Adipocyte (in vitro differentiated cells): ENCODE measurements at regions not wholly inside any gene's neighbourhood (a gene's known extent, or its start where the extent isn't known, plus 50 kb on each side); places are given as distances from the start of the nearest gene placed in this dataset.

Experiments used
- DNase-seq: peaks from one replicate; pipeline ENCODE4 v3.0.0-alpha.2; 2015; ENCODE audit warnings: low read depth
- H3K27me3 ChIP-seq: replicated peaks from 2 replicates; pipeline ENCODE4 v1.7.0; 2013; ENCODE audit warnings: mild to moderate bottlenecking, low read length, moderate library complexity; ENCODE audit not compliant: control insufficient read depth, insufficient read depth
- H3K36me3 ChIP-seq: 2 replicates; pipeline ENCODE4 v1.7.0; 2013; ENCODE audit warnings: low read length, mild to moderate bottlenecking, moderate library complexity; ENCODE audit not compliant: control insufficient read depth, insufficient read depth, severe bottlenecking
- H3K4me1 ChIP-seq: 2 replicates; pipeline ENCODE4 v1.7.0; 2013; ENCODE audit warnings: mild to moderate bottlenecking, low read length, moderate library complexity; ENCODE audit not compliant: control insufficient read depth, insufficient read depth
- H3K4me3 ChIP-seq: 2 replicates; pipeline ENCODE4 v1.7.0; 2013; ENCODE audit warnings: mild to moderate bottlenecking, low read length, moderate library complexity
- H3K9ac ChIP-seq: 2 replicates; pipeline ENCODE4 v1.7.0; 2013; ENCODE audit warnings: mild to moderate bottlenecking, low read length, moderate library complexity
- H3K9me3 ChIP-seq: 2 replicates; pipeline ENCODE4 v1.7.0; 2013; ENCODE audit warnings: mild to moderate bottlenecking, low read length, moderate library complexity; ENCODE audit not compliant: control insufficient read depth

GRCh38 chr2:19484736-19485135 is 126.3 kb upstream of the OSR1 start:
- Histone ChIP-seq H3K9me3 (no peaks in the 10 kb centered on the region), H3K9ac (no peak overlapping the region), H3K27me3 (no peaks in the 10 kb centered on the region), H3K4me1 (peaks cover 6% of the 10 kb centered on the region), H3K36me3 (no peaks in the 10 kb centered on the region), H3K4me3 (no peak overlapping the region)
- DNase-seq, result no peak

- H3K9ac ChIP-seq, result no peak overlapping the region
- DNase-seq, result no peak
Observed at GRCh38 chr2:19480673-19481072, 122.2 kb upstream of the OSR1 start.

GRCh38 chr2:19479666-19480065 is 121.2 kb upstream of the OSR1 start:
- Histone ChIP-seq H3K4me3 (no peak overlapping the region), H3K9me3 (no peaks in the 10 kb centered on the region), H3K4me1 (peaks cover 2% of the 10 kb centered on the region), H3K9ac (no peak overlapping the region), H3K36me3 (no peaks in the 10 kb centered on the region), H3K27me3 (no peaks in the 10 kb centered on the region)
- no peak for DNase-seq

More at GRCh38 chr2:19480673-19481072, 122.2 kb upstream of the OSR1 start:
- Histone ChIP-seq H3K27me3 (no peaks in the 10 kb centered on the region), H3K36me3 (no peaks in the 10 kb centered on the region), H3K4me3 (no peak overlapping the region), H3K4me1 (no peaks in the 10 kb centered on the region), H3K9me3 (no peaks in the 10 kb centered on the region)

- no peak for DNase-seq
- H3K36me3 ChIP-seq, result no peaks in the 10 kb centered on the region
- H3K4me3 ChIP-seq, result no peak overlapping the region
- peaks cover 11% of the 10 kb centered on the region for H3K4me1 ChIP-seq
- no peak overlapping the region for H3K9ac ChIP-seq
- H3K9me3 ChIP-seq, result no peaks in the 10 kb centered on the region
- H3K27me3 ChIP-seq, result no peaks in the 10 kb centered on the region
Observed at GRCh38 chr2:19478409-19478808, 120.0 kb upstream of the OSR1 start.

- Histone ChIP-seq H3K9ac (no peak overlapping the region), H3K9me3 (no peaks in the 10 kb centered on the region), H3K27me3 (no peaks in the 10 kb centered on the region), H3K36me3 (no peaks in the 10 kb centered on the region), H3K4me3 (no peak overlapping the region), H3K4me1 (peaks cover 11% of the 10 kb centered on the region)
- no peak for DNase-seq
Observed at GRCh38 chr2:19476327-19476726, 117.9 kb upstream of the OSR1 start.

GRCh38 chr2:19474128-19474527 is 115.7 kb upstream of the OSR1 start:
- peaks cover 11% of the 10 kb centered on the region for H3K4me1 ChIP-seq
- H3K27me3 ChIP-seq, result no peaks in the 10 kb centered on the region
- H3K4me3 ChIP-seq, result peak overlapping the region; percentile 46
- no peaks in the 10 kb centered on the region for H3K36me3 ChIP-seq
- no peak overlapping the region for H3K9ac ChIP-seq
- H3K9me3 ChIP-seq, result no peaks in the 10 kb centered on the region
- DNase-seq, result peak; percentile 13

GRCh38 chr2:19473350-19473749 is 114.9 kb upstream of the OSR1 start:
- no peak for DNase-seq
- Histone ChIP-seq H3K4me3 (no peak overlapping the region), H3K36me3 (no peaks in the 10 kb centered on the region), H3K9me3 (no peaks in the 10 kb centered on the region), H3K4me1 (peaks cover 11% of the 10 kb centered on the region), H3K27me3 (no peaks in the 10 kb centered on the region), H3K9ac (no peak overlapping the region)

- H3K9me3 ChIP-seq, result no peaks in the 10 kb centered on the region
- H3K27me3 ChIP-seq, result no peaks in the 10 kb centered on the region
- no peak overlapping the region for H3K9ac ChIP-seq
- H3K4me3 ChIP-seq, result no peak overlapping the region
- no peaks in the 10 kb centered on the region for H3K36me3 ChIP-seq
- H3K4me1 ChIP-seq, result peaks cover 11% of the 10 kb centered on the region
- no peak for DNase-seq
Observed at GRCh38 chr2:19472391-19472978, 114.1 kb upstream of the OSR1 start.

GRCh38 chr2:19471491-19471890 is 113.1 kb upstream of the OSR1 start:
- peaks cover 11% of the 10 kb centered on the region for H3K4me1 ChIP-seq
- H3K36me3 ChIP-seq, result no peaks in the 10 kb centered on the region
- no peak overlapping the region for H3K9ac ChIP-seq
- no peak overlapping the region for H3K4me3 ChIP-seq
- no peak for DNase-seq
- no peaks in the 10 kb centered on the region for H3K27me3 ChIP-seq
- no peaks in the 10 kb centered on the region for H3K9me3 ChIP-seq

- Histone ChIP-seq H3K4me3 (no peak overlapping the region), H3K9me3 (no peaks in the 10 kb centered on the region), H3K36me3 (no peaks in the 10 kb centered on the region), H3K27me3 (no peaks in the 10 kb centered on the region), H3K9ac (no peak overlapping the region), H3K4me1 (peaks cover 2% of the 10 kb centered on the region)
- DNase-seq, result no peak
Observed at GRCh38 chr2:19465978-19466377, 107.6 kb upstream of the OSR1 start.

GRCh38 chr2:19462256-19462645 is 103.8 kb upstream of the OSR1 start:
- no peak for DNase-seq
- no peaks in the 10 kb centered on the region for H3K27me3 ChIP-seq
- H3K9me3 ChIP-seq, result no peaks in the 10 kb centered on the region
- H3K36me3 ChIP-seq, result no peaks in the 10 kb centered on the region
- H3K4me3 ChIP-seq, result no peak overlapping the region
- H3K9ac ChIP-seq, result no peak overlapping the region
- peaks cover 2% of the 10 kb centered on the region for H3K4me1 ChIP-seq
